Fibroblast of lung (primary cell): ENCODE measurements at regions not wholly inside any gene's neighbourhood (a gene's known extent, or its start where the extent isn't known, plus 50 kb on each side); places are given as distances from the start of the nearest gene placed in this dataset.

ENCODE experiments used
- CTCF ChIP-seq, 2 donors: IDR thresholded peaks in 1 of 2; conservative IDR thresholded peaks in 1 of 2; 1 replicate in 1 of 2; 2 replicates in 1 of 2; pipeline ENCODE4 v1.5.1; 2011 to 2012; ENCODE audit warnings: low read length in 2 of 2, control low read depth in 1 of 2, inconsistent platforms in 1 of 2, low read depth in 1 of 2, mild to moderate bottlenecking in 1 of 2
- EZH2 ChIP-seq: IDR thresholded peaks from 2 replicates; pipeline ENCODE4 v1.5.1; 2012; ENCODE audit warnings: low read length, control low read depth, mild to moderate bottlenecking; ENCODE audit errors: missing control alignments

GRCh38 chr9:108374626-108375025, 481.2 kb downstream of the ACTL7B start:
- TF ChIP-seq CTCF (conservative IDR thresholded peaks at IDR 0.05 in 1 of 2, IDR thresholded peaks at IDR 0.05 in 1 of 2; ENCODE audit: low read depth in 1 of 2, low read length in 2 of 2), result no peak
- no peak for TF ChIP-seq EZH2
